ENCODE measurements at regions not wholly inside any gene's neighbourhood (a gene's known extent, or its start where the extent isn't known, plus 50 kb on each side); places are given as distances from the start of the nearest gene placed in this dataset.

DNA sequence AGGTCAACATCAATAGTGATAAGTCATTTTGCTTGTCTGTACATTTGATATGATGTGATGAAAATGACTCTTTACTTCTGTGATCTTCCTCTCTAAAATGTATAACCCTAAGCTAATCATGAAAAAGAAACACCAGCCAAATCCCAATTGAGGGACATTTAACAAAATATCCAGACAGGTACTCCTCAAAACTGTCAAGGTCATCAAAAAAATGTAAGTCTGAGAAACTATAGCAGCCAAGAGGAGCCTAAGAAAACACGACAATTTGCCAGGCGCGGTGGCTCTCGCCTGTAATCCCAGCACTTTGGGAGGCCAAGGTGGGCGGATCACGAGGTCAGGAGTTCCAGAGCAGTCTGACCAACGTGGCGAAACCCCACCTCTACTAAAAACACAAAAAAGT is 708.5 kb upstream of the ID4 start:
- no peak for DNase-seq (ENCODE audit: low spot score)

DNA sequence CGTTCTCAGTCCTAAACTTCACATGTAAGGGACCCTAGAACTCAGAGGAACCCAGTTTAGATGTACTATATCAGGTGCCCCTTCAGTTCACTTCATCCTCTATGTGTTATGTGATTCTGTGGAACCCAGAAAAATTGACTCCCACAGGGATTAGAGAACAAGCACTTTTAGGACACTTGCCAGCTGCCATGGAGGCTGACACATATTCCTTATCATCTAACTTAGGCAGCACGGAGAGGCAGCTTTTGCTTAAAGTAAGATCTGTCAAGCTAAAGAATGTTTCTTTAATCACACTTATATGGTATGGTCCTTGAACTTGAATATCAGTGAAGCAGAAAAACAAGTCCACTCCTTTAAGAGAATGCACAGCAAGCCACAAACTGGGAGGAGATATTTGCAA is 701.5 kb upstream of the ID4 start:
- DNase-seq (ENCODE audit: low spot score): no peak

DNA sequence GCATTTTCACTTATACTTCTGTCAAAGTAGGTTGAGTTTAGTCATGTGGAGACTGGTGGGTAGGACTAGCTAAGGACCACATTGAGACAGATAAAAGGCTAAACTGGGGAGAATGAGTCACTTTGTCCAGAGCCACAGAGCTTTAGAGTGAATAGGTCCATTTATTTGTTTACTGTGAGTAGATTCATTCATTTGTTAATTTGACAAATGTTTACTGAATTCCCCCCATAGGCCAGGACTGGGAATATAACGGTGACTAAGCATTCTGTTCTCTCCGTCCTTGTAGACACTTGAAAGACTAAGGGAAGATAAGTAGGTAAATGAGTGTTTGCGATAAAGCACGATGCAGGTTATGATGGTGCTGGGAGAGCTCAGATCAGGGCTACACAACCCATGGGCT is 699.7 kb upstream of the ID4 start:
- DNase-seq (ENCODE audit: low spot score): no peak

DNA sequence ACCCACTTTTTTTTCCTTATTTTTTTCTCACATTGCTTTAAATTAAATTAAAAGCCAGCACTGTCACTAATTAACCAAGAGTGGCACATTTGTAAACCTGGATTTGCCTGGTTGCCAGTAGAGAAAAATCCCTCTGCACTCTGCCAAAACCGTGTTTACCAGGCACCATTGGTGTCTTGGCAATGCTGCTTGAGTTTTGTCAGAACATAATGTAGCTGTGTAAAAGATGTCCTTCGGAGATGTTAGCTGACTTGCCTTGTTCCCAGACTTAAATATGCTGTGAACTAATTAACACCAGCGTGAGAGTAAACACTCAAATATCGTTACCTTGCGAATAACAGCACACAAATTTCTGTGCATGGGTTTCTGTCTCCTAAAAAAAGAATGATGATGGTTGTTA is 694.9 kb upstream of the ID4 start:
- DNase-seq (ENCODE audit: low spot score): no peak

DNA sequence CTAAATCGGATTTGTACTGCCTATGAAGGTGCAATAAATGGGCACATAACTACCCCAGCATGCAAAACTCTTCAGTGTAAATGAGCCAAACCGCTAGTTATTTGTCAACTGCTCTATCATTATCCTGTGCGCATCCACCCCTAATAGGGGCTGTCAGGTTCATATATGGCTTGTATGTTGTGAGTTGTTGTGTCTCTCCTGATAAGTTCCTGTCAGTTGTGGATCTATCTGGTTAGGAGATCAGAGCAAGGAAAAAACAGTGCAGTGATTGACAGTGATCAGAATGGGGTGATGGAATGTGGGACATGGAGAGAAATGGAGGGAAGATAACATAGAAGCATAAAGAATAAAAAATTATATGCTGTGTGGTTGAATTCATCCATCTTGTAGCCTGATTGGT is 686.9 kb upstream of the ID4 start:
- DNase-seq (ENCODE audit: low spot score): no peak

DNA sequence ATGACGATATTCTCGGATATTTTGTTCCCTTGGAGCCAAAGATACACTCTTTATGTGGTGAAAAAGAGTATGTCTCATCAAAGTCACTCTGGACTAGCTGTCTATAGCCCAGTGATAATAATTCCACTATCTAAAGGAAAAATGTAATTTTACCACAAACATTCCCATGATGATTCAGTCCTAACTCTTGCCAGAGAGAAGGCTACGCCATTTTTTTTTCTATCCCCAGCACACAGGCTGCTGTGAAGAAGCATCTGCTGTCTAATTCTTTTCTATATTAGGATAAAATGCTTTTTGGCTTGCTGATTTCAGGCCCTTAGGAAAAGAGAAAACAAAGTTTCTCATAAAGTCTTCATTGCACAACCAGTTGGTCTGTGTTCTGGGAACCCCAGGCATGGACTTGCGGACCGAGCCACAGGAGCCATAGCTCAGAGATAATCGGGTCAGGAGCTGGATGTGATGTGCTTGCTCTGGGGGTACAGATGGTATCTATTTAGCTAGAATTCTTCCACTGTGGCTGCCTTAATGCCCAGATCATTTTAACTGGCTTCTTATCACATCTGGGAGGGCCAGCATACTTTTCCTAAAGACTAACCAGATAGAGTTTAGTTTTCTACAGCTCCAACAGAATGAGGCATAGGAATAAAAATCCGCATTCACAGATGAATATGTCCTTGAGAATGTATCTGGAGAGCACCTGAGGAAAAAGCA is 683.7 kb upstream of the ID4 start:
- no peak for DNase-seq (ENCODE audit: low spot score)

DNA sequence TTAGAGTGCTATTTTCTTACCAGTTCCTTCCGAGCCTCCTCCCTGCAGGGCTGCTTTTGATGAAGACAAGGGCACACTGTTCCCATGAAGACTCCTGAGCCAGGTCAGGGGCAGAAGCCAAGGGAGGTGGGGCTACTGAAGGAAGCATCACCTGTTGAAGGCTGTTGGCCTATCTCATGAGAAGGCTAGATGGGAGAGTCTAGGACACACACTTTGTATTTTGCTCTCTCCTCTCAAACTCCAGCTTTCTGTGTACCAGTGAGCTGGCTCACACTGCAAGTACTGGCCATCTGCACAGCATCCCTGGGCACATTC is 683.2 kb upstream of the ID4 start:
- no peak for DNase-seq (ENCODE audit: low spot score)

DNA sequence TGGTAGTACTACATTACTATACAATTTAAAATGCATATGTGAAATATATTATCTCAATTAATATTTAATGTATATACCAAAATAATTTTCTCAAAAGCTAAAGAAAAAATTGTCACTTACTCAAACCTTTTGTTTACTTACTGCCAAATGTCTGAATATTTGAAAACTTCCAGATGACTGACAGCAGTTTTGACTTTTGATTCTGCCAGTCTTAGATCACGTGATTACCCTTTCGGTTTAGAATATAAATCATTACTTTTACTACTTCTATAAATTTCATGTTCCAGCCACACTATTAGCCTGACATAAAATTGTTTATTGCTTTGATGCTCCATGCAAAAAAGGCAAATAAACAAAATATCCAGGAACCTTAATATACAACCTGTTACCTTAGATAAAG is 680.7 kb upstream of the ID4 start:
- DNase-seq (ENCODE audit: low spot score): no peak

DNA sequence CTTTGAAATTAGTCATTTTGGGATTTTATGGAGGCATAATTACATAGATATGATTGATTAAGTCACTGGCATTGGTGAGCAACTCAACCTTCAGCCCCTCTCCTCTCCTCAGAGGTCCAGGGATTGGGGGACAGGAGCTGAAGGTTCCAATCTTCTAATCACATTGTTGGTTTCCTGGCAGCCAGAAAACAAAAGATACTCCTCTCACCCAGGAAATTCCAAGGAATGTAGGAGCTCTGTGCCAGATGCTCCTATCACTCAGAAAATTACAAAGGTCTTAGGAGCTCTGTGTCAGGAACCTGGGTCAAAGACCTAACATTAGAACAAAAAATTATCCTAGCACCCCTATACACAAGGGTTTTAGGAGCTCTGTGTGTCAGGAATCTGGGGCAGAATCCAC is 679.7 kb upstream of the ID4 start:
- no peak for DNase-seq (ENCODE audit: low spot score)

DNA sequence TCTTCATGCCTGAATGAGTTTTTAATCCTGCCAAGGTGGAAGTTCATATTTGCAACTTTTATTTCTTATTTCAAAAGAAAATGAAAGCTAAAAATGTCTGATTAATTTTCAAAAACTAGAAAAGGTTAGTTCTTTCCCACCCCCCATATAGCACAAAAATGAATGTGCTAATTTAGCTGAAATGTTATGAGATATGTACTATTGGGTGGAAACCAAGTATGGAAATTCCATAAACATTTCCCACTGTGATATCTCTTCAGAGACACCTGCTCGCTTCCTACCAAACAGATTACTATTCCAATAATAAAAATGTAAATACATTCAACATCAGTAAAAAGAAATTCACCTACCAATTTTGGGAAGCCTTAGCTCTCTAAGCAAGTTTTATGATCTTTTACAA is 678.6 kb upstream of the ID4 start:
- no peak for DNase-seq (ENCODE audit: low spot score)

DNA sequence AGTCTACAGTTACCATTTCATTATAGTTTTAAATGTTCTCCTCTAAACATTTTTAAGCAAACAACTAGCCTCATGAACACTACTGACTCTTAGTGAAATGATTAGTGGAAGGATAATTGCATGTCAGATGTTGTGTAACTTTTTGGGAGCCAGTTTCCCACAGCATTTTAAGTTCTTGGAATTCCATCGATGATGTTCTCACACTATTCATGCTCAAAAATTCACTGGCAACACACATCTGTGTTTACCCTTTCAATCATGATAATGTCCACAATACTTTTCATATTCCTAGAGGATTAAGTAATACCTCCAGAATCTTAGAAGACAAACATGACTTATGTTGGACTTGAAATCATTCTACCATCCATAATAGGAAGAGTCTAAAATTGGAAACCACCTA is 678.1 kb upstream of the ID4 start:
- DNase-seq (ENCODE audit: low spot score): no peak

DNA sequence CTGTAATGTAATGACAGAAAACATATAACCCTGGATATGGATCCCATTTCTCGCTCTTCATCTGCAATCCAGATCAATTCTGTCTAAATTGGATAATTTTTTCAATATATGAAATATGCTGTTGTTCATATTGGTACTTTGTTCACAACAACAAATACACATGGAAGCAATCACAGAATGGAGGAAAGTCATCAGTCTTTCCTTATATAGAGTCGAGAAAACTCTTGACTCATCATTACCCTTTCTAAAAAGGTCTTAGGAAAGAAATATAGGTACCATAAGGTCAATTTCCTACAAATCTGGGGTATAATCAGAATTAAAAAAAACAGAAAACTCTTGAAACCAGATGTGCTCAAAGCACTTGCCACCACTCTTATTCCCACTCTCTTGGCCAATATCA is 677.6 kb upstream of the ID4 start:
- no peak for DNase-seq (ENCODE audit: low spot score)

DNA sequence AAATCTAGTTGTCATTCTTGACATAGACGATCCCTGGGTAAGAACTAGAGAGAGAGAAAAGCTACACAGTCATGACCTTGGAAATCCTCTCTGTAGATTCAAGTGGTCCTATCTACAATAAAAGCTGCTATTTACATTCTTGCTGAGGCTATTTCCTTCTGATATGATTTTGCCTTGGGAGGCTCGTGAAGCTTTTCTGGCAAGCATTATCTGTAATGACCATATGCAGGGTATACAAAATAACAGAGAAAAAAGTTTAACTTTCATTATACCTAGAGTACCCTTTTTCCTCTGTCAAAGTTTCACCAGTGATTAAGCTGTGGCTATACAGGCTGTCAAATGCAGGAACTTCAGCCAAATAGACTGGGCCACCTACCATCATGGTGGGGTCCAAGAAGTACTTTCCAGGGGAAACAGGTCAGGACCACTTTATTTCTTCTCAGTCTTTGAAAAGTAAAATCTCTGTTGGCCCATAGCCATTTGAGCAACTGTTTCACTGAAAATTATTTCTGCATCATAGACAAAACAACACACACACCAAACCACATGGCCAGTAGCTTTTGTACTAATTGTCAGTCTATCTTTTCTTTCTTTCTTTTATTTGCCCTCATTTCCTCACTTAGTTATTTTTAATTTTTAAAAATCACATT is 677.0 kb upstream of the ID4 start:
- no peak for DNase-seq (ENCODE audit: low spot score)

DNA sequence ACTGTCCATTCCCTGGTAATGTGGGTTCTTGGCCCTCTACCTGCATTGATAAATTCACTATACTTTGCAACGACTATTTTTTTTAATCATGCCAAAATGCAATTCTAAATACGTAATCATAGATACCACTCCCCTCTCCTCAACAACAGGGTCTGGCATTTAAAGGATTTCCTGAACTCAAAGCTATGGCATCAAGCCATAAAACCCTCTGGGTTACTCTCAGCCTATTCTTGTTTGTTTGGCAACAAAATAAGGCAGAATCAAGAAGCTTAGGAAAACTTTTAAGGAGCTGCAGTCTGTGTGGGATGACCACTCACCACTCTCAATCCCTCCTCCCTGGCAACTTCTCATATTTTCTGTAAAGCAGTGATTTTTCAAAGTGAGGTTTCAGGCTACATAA is 669.9 kb upstream of the ID4 start:
- no peak for DNase-seq (ENCODE audit: low spot score)

DNA sequence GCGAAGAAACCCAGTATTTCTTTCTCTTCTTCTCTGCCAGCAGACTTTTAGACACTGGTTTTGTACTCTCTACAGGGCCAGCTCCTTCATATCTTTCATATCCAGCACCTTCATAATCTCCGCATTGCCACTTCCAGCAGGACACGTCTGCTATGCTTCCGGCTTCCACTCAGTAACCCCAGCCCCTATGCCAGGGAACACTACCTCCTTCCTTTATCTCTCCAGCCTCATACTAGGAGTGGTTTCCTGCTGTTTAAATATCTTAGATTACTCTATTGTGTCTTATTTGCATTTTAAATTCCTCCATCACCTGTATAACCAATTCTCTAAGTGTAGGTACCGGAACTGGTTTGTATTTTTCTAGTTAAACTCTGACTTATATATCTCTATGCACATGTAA is 667.8 kb upstream of the ID4 start:
- DNase-seq (ENCODE audit: low spot score): no peak

DNA sequence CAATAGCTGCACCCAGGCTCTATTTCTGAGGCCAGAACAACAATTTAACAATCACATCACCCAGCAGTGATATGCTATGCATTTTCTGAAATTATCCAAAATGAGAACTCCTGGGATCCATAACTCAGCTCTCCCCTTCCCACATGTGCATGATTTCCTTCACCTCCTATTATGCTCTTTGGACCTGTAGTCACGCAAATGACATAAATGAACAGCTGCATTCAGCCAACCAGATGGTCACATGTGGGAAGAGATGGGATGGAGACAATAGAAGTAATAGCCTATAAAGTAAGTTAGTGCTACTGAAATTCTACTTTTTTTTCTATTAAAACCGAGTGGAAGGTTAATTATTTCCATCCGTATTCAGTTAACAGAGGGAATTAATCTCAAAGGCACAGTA is 662.1 kb upstream of the ID4 start:
- no peak for DNase-seq (ENCODE audit: low spot score)

DNA sequence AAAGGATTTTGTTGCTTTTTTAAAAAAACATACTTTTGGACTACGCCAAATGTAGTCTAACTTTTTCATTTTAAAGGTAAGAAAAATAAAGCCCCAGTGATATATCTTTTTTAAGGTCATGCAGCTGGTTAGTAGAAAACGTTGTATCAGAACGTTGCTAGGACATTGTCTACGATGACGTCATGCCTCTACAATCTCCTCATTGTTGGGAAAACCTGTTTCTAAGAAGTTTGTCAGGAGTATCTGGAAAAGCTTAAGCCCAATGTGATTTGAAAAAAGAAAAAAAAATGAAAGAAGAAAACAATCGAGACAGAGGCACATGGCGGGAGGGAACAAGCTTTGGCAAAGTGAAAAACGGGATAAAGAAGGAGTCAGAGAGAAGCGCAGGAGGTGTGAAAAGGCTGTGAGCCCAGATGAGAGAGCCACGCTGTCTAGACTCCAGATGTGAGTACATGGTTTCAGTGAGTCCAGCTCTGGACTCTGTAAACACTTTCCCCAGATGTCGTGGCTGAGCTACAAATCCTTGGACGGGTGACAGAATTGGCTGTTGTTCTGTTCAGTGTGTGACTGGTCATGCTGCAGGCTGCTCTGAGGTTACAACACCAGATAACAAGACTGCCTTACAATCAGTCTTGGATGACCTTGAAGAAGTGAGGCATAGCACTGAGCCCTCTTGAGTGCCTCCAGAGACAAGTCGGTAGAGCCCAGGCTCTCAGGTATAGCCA is 656.7 kb upstream of the ID4 start:
- DNase-seq (ENCODE audit: low spot score): no peak

DNA sequence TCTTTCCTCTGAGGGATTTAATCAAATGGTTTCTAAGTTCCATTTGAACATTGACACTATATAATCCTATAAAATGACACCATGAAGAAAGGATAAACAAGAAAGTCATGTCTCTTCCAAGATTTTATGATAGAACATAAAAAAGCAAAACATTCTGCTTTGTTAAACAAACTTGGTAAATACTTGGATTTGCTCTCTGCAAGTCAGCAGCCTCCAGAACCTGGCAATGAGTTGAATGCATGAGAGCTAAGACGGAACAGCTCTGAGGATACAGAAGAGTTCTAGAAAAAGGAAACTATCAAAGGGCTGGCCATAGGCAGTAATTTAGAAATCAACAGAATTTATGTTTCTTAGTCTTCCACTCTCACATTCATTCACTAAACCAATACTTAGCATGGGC is 656.0 kb upstream of the ID4 start:
- DNase-seq (ENCODE audit: low spot score): no peak

DNA sequence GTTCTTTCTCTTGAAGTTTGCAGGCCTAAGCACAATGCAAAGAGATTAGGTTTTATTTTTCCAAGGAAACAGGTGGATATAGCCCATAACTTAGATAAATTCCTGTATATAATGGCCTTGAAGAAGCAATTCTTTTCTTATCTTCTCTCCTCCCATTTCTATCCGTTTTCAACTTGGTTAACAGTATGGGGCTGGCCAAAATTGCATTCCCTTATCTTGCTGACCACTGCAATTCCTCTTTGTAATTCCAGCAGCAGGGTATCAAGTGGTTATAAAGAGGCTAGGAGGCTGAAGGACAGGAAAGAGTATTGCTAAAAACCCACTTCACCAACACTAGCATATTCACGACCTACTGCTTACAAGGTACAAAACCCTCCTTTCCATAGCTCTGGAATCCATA is 643.5 kb upstream of the ID4 start:
- DNase-seq (ENCODE audit: low spot score): no peak

DNA sequence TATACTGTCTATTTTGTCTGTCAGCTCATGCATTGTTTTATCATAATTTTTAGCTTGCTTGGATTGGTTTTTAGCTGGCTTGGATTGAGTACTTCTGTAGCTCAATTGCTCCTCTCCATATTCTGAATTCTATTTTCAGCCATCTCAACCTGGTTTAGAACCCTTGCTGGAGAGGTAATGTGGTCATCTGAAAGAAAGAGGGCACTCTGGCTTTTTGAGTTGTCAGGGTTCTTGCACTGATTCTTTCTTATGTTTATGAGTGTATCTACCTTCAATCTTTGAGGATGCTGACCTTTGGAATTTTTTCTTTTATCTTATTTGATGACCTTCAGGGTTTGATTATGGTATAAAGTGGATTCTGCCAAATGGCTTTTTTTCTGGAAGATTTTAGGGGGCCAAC is 632.7 kb upstream of the ID4 start:
- DNase-seq (ENCODE audit: low spot score): no peak

DNA sequence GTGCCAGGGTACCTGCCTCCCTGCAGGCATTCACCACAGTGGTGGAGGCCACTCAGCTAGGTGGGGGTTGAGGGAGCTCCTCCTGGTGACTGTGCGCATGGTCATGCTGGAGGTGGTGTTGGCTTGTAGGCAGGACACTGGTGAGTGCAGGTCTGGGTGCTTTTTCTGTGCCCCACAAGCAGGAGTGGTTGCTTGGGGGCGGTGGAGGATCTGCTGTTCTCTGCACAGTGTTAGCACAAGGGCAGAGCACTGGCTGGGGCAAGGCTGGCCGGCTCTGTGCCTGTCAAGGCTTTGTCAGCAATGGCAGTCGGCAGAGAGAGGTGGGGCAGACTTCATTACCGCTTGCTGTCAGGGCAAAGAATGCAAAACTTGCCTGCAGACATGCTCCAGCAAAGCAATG is 632.1 kb upstream of the ID4 start:
- no peak for DNase-seq (ENCODE audit: low spot score)

DNA sequence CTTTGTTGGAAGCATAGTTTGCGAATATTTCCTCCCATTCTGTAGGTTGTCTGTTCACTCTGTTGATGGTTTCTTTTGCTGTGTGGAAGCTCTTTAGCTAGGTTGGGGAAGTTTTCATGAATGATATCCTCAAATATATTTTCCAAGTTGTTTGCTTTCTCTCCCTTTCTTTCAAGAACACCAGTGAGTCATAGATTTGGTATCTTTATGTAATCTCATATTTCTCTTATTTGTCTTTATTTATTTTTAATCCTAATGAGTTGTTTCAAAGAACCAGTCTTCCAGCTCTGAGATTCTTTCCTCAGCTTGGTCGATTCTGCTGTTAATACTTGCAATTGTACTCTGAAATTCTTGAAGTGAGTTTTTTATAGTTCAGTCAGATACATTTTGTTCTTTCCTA is 628.0 kb upstream of the ID4 start:
- no peak for DNase-seq (ENCODE audit: low spot score)
